A549 (cell line): ENCODE measurements at regions not wholly inside any gene's neighbourhood (a gene's known extent, or its start where the extent isn't known, plus 50 kb on each side); places are given as distances from the start of the nearest gene placed in this dataset.

ENCODE experiments used
- ATAC-seq, 2 experiments: fragments of 200-7000 bp in 1 of 2; fragments of >200 bp in 1 of 2; cut with Nextera tagmentation in 1 of 2; cut with Tn5 transposase in 1 of 2; 3 replicates each; pipeline versions ENCODE4 v1.8.0 to v1.9.1; 2018 to 2020; ENCODE audit warnings: mild to moderate bottlenecking in 1 of 2, moderate library complexity in 1 of 2
- CTCF ChIA-PET: fragments of 300-600 bp; sonication (Branson Sonifier 250); formaldehyde crosslinking; extraction: SDS; loops from one replicate; lab custom pipeline; 2021; ENCODE audit warnings: antibody characterized with exemption, inconsistent platforms; lab: Yijun Ruan, JAX
- POLR2A ChIA-PET: fragments of 350-600 bp; formaldehyde crosslinking; extraction: SDS; loops from one replicate; lab custom pipeline; 2021; ENCODE audit warnings: antibody characterized with exemption, inconsistent platforms; lab: Yijun Ruan, JAX
- DNase-seq, 2 experiments: peaks; one replicate each; pipeline versions ENCODE4 v3.0.0 to v3.0.0-alpha.2; 2011 to 2016; ENCODE audit warnings: low read depth in 1 of 2, low spot score in 1 of 2
- FAIRE-seq: peaks from 2 replicates; lab custom pipeline; 2011; peaks lifted over from hg19 to GRCh38; lab: Jason Lieb, UNC
- H3K27ac ChIP-seq, 2 experiments: fragments of >200 bp; sonication (Bioruptor Twin); formaldehyde crosslinking; 3 replicates each; pipeline ENCODE4 v1.5.1; 2016 to 2017
- H3K4me1 ChIP-seq: fragments of >200 bp; sonication (Bioruptor Twin); formaldehyde crosslinking; 3 replicates; pipeline ENCODE4 v1.6.1; 2016
- H3K4me2 ChIP-seq: fragments of >200 bp; sonication (Bioruptor Twin); formaldehyde crosslinking; 3 replicates; pipeline ENCODE4 v1.6.1; 2016
- H3K4me3 ChIP-seq: fragments of >200 bp; sonication (Bioruptor Twin); formaldehyde crosslinking; 3 replicates; pipeline ENCODE4 v1.5.1; 2016
- H3K9me3 ChIP-seq: fragments of >200 bp; sonication (Bioruptor Twin); formaldehyde crosslinking; 3 replicates; pipeline ENCODE4 v1.6.1; 2016
- BHLHE40 ChIP-seq: IDR thresholded peaks from 2 replicates; pipeline ENCODE4 v1.6.1; 2012; ENCODE audit warnings: low read depth, low read length, inconsistent platforms
- CHD2 ChIP-seq: fragments of 150-350 bp; IDR thresholded peaks from 2 replicates; pipeline ENCODE4 v1.6.1; 2014; ENCODE audit warnings: low read length; ENCODE audit not compliant: partially characterized antibody
- CHD4 ChIP-seq: fragments of 200-600 bp; sonication (generic); IDR thresholded peaks from 2 replicates; pipeline ENCODE4 v1.6.1; 2016; ENCODE audit warnings: antibody characterized with exemption, mild to moderate bottlenecking, borderline replicate concordance
- CTCF ChIP-seq: fragments of >200 bp; sonication (Bioruptor Twin); formaldehyde crosslinking; IDR thresholded peaks from 3 replicates; pipeline ENCODE4 v1.5.1; 2016
- GATA3 ChIP-seq: IDR thresholded peaks from 2 replicates; pipeline ENCODE4 v1.6.1; 2012; ENCODE audit warnings: borderline replicate concordance
- HDAC2 ChIP-seq: fragments of 200-600 bp; sonication (generic); IDR thresholded peaks from 2 replicates; pipeline ENCODE4 v1.6.1; 2016
- HOXA7 ChIP-seq: fragments of 250-450 bp; sonication (Bioruptor Pico); IDR thresholded peaks from 2 replicates; pipeline ENCODE4 v1.5.0; 2020; ENCODE audit warnings: mild to moderate bottlenecking, moderate library complexity
- HOXB5 ChIP-seq: fragments of 250-450 bp; sonication (Bioruptor Pico); IDR thresholded peaks from 2 replicates; pipeline ENCODE4 v1.5.0; 2020; ENCODE audit warnings: mild to moderate bottlenecking, moderate library complexity
- JUN ChIP-seq, 2 experiments: fragments of >200 bp; sonication (Bioruptor Twin); formaldehyde crosslinking; IDR thresholded peaks; 2 replicates in 1 of 2; 3 replicates in 1 of 2; pipeline ENCODE4 v1.6.1; 2016 to 2017
- KDM1A ChIP-seq: fragments of 200-600 bp; sonication (generic); IDR thresholded peaks from 2 replicates; pipeline ENCODE4 v1.6.1; 2016; ENCODE audit warnings: low read depth, mild to moderate bottlenecking
- KDM5A ChIP-seq: fragments of 200-600 bp; sonication (generic); IDR thresholded peaks from 2 replicates; pipeline ENCODE4 v1.6.1; 2016; ENCODE audit warnings: antibody characterized with exemption, mild to moderate bottlenecking
- MAFK ChIP-seq: fragments of 450-650 bp; IDR thresholded peaks from 2 replicates; pipeline ENCODE4 v1.6.1; 2014; ENCODE audit not compliant: partially characterized antibody
- MAZ ChIP-seq: fragments of 150-350 bp; IDR thresholded peaks from 2 replicates; pipeline ENCODE4 v1.6.1; 2014; ENCODE audit warnings: antibody characterized with exemption, low read depth, low read length, borderline replicate concordance
- NFE2L2 ChIP-seq: fragments of 150-350 bp; conservative IDR thresholded peaks from 2 replicates; pipeline ENCODE4 v1.6.1; 2014; ENCODE audit warnings: low read length
- PBX3 ChIP-seq: IDR thresholded peaks from 2 replicates; pipeline ENCODE4 v1.6.1; 2012
- PHF8 ChIP-seq: fragments of 200-600 bp; sonication (generic); IDR thresholded peaks from 2 replicates; pipeline ENCODE4 v1.6.1; 2016; ENCODE audit warnings: low read depth, mild to moderate bottlenecking, antibody characterized with exemption, moderate library complexity, borderline replicate concordance
- REST ChIP-seq: fragments of 200-600 bp; sonication (generic); IDR thresholded peaks from 2 replicates; pipeline ENCODE4 v1.6.1; 2016; ENCODE audit warnings: antibody characterized with exemption, mild to moderate bottlenecking, moderate library complexity
- RFX5 ChIP-seq: fragments of 450-650 bp; IDR thresholded peaks from 2 replicates; pipeline ENCODE4 v1.7.1; 2014; ENCODE audit warnings: antibody characterized with exemption, mild to moderate bottlenecking, moderate library complexity
- RNF2 ChIP-seq: fragments of 200-600 bp; sonication (generic); IDR thresholded peaks from 2 replicates; pipeline ENCODE4 v1.6.1; 2016; ENCODE audit warnings: low read depth, mild to moderate bottlenecking, antibody characterized with exemption, moderate library complexity, borderline replicate concordance
- SMC3 ChIP-seq: fragments of >200 bp; sonication (Bioruptor Twin); formaldehyde crosslinking; IDR thresholded peaks from 3 replicates; pipeline ENCODE4 v1.6.1; 2018; ENCODE audit warnings: inconsistent platforms
- TFCP2L1 ChIP-seq: fragments of 250-450 bp; sonication (Bioruptor Pico); IDR thresholded peaks from 2 replicates; pipeline ENCODE4 v1.5.0; 2021; ENCODE audit warnings: mild to moderate bottlenecking
- ZSCAN20 ChIP-seq: fragments of 250-450 bp; sonication (Bioruptor Pico); IDR thresholded peaks from 2 replicates; pipeline ENCODE4 v1.8.0; 2022; ENCODE audit warnings: mild to moderate bottlenecking, moderate library complexity
- WGBS: methylation state at CpG from one replicate; pipeline ENCODE4 v1.1.6; 2017; ENCODE audit errors: missing lambda C conversion rate; 5-methylcytosine and 5-hydroxymethylcytosine counted together

- Histone ChIP-seq H3K4me2 (no peak overlapping the region), H3K9me3 (no peaks in the 10 kb centered on the region), H3K27ac (no peak overlapping the region), H3K4me1 (no peaks in the 10 kb centered on the region), H3K4me3 (no peak overlapping the region)
- ChIA-PET CTCF (interaction anchor here (0.7 to 1.5 kb wide), 2 partner anchors 9 to 11 kb away, joined by 3 to 4 read pairs; no protein-coding TSS in a partner anchor), POLR2A (no interaction called here)
- WGBS, result 8% methylated on average over 1 of the region's 1 CpG
- DNase-seq (no peak), FAIRE-seq (no peak), ATAC-seq (no peak)
- TF ChIP-seq KDM1A (no peak), MAFK (no peak), RNF2 (no peak), NFE2L2 (no peak), SMC3 (no peak), KDM5A (no peak), CHD2 (no peak), RFX5 (no peak), TFCP2L1 (CRISPR knock-in tag) (no peak), HOXB5 (CRISPR knock-in tag) (no peak), CHD4 (no peak), CTCF (no peak), JUN (IDR thresholded peaks at IDR 0.05) (no peak), ZSCAN20 (CRISPR knock-in tag) (no peak), HOXA7 (no peak), PBX3 (no peak)
Measured at GRCh38 chr7:106602062-106602461, 58.9 kb downstream of the CCDC71L start.

GRCh38 chr7:106600569-106601373 lies 60.2 kb downstream of the CCDC71L start:
- POLR2A ChIA-PET, result no interaction called here

More at GRCh38 chr7:106600569-106601373, 60.2 kb downstream of the CCDC71L start:
- Histone ChIP-seq H3K4me1 (no peaks in the 10 kb centered on the region), H3K27ac (no peak overlapping the region), H3K4me3 (no peak overlapping the region), H3K9me3 (no peaks in the 10 kb centered on the region), H3K4me2 (no peak overlapping the region)
- FAIRE-seq (no peak), DNase-seq (no peak), ATAC-seq (no peak)
- TF ChIP-seq REST, result no peak
- no peak for TF ChIP-seq CHD4
- no peak for TF ChIP-seq MAZ
- no peak for TF ChIP-seq BHLHE40
- TF ChIP-seq RFX5, result no peak
- no peak for TF ChIP-seq GATA3
- no peak for TF ChIP-seq HDAC2
- TF ChIP-seq PHF8, result no peak
- no peak for TF ChIP-seq CHD2
- CTCF ChIA-PET, result interaction anchor here (0.7 kb wide), 1 partner anchor 10 kb away, joined by 4 read pairs; no protein-coding TSS in a partner anchor
- 35% methylated on average over 3 of the region's 3 CpGs for WGBS
